CMK (cell line): ENCODE measurements at regions not wholly inside any gene's neighbourhood (a gene's known extent, or its start where the extent isn't known, plus 50 kb on each side); places are given as distances from the start of the nearest gene placed in this dataset.

Experiments
- DNase-seq: peaks from one replicate; pipeline ENCODE4 v3.0.0-alpha.2; 2010; ENCODE audit warnings: low read depth

DNA sequence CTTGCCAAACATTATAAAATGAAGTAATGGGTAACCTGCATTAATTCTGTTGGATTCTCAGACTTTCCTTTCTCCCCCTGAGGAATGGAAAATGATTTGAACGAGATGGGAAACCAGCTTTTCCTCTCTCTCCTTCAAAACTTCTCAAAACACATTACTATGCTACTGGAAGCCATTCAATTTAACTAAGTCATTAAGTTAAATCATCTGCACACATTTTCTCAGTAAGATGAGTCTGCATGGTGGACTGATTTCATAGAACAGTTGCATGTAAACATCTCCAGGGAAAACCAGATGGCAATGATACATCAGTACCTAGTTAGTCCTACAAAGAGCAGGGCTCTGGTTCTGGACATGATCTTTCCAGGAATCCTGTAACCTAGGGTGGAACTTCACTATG lies 59.9 kb downstream of the BMP4 start:
- DNase-seq = no peak

DNA sequence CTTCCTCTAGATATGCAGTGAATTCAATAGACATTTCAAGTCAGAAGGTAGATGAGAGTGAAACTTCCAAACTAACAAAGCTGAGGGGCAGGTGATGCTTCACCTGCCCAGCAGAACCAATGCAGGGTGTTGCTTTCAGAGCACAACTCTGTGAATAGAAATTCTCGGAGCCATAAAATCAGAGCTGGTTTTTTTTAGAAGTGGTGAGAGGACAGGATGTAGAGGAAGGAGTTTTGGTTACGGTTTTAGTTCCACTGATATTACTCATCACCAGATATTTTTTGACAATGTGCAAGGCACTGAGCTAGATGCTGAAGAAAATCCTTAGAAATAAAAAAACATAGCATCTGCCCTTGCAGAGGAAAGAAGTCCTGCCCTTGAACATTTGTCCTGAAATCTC lies 62.2 kb downstream of the BMP4 start:
- no peak for DNase-seq

DNA sequence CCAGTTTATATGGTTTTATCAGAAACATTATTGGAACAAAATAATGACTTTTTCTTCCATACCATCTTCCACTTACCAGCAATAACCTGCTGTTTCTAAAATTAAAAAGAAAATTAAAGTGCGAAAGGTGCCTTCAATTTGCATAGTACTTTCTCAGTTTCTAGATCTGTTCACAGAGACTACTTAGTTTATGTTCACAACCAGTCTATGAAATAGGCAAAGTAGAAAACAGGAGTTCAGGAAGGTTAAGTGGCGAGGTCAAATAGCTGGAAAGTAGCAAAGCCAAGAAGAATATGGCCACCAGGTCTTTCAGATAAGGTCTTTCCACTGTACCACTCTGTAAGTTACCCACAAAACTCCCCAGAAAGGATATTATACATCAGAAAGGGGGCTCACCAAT lies 63.3 kb downstream of the BMP4 start:
- DNase-seq = no peak

DNA sequence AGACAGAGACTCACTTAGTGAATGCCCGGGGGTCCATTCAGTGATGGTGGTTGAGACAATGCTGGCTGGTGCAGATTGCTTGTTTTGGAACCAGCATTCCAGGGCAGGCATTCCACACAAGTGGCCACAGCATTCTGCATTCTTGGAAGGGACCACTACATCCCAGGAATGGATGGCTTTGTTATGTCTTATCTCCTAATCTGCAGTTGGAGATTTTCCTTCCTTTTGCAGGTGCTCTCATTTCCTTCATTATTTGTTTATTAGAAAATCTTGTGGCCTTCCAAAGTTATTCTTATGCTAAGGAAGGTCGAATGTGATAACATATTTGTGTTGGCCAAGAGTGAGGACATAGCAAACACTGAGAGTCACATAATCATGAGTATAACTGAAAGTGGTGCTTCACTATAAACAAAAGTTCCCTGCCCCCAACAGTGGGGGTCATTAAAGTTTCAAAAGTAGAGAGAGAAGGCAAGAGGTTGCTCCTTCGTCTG lies 66.0 kb downstream of the BMP4 start:
- no peak for DNase-seq

DNA sequence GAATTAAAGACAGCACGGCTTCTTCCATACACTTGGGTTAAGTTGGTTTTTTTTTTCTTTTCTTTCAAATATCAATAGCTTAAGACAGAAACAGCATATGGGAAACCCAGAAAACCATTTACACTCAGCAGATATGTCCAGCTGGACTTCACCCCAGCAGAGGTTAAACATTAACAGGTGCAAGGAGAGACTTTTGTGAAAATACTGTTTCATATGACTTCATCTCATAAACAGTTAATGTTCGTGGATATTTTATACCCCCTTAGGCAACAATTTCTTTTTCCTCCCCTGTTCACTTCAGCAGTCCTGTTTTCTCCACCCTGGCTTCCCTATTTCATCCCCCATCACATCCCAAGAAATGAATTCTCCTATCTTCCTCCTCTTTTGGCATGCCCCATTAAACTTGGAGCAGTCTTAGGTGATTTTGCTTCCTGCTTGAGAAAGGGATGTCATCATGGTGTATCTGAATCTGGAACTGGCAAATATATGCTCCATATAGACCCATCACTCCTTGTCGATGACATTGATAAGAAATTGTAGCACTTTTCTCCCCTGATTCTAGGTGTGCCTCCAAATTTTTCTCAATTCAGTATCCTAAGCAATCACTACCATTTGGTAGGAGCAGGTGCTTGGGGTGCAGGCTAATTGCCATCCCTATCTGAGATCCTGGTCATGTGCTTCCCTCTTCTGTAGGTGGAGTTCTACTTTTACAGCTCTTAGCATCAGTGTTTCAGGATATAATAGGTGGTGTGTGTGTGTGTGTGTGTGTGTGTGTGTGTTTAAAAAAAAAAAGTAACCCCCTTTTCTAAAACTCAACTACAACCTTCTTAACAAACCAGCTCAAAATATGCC lies 67.9 kb downstream of the BMP4 start:
- DNase-seq = no peak

DNA sequence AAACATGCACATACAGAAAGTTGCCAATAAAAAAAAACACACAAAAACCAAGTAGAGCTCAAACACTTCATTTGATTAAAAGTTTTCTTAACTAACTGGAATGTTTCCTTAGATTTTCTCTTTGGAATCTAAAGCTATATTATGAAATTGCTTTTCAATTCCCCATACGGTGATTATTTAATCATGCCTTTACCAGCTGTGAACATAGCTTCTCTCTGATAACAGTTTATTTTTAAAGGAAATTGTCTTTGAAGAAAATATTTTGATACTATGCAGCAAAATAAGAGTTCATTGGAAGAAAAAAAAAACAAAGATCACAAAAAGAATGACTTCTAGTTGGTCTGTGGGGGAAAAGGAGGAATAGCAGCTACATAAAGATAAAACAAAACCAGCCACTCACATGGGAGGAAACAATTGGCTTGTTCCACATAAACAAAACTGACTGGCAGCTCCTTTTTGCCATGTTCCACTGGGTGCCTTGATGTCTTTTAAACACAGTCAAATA lies 71.4 kb downstream of the BMP4 start:
- DNase-seq = no peak

DNA sequence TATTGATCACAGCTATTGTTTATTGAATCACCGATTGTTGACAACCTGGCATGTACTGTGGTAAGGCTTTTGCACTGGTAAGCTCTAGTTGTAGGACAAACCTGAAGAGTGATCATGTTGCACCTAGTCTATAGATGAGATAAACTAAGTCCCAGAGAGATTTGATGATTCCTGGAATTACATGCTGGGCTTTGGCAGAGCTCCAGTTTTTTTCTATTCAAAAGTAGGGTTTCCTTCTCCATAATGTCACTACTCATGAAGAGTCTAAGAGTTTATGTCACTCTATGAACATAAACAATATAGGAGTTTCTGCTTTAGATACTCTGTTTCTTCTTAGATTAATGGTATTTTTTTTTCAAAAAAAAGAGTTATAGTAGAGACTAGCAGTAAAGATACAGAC lies 72.0 kb downstream of the BMP4 start:
- DNase-seq = no peak

DNA sequence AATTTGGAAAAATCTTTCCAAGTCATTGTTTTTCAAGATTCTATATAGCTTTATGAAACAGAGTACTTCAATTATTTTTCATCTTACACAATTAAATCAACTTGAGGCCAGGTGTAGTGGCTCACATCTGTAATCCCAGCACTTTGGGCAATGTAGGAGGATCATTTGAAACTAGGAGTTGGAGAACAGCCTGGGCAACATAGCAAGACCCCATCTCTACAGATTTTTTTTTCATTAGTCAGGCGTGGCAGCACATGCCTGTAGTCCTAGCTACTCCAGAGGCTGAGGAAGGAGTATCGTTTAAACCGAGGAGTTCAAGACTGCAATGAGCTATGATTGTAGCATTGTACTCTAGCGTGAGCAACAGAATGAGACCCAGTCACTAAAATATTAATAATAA lies 72.9 kb downstream of the BMP4 start:
- no peak for DNase-seq

DNA sequence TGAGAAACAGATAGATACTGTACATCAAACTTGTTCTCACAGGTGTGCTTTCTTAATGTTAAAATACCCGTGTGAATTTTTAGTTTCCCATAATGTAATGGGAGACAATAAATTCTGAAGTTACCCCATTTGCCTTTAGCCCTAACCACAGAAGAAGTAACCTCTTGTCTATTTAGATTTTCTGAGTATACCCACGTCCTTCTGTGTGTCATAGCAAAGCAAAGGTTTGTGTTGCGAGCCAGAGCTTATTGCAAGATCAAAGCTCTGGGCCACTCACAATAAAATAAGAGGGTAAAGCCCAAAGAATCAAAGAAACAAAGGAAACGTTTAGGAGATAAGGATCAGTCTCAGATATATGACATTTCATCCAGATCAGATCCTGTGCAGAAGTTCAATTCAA lies 73.9 kb downstream of the BMP4 start:
- DNase-seq = no peak

DNA sequence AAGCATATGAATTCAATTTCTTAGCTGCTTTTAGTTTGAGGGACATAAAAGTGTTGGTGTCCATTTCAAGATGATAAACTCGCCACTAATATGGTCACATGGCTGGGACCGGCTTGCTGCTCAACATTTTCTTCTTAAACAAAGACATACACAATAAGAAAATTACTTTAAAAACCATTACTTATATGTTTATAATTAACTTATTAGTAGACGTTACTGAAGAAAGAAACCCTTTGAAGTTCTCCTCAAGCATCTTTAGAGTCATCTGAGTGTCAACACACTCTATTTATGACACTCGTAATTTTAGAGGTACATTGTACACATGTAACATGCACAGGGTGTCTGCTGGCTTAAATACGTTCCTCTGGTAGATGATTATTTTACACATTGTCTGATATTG lies 74.7 kb downstream of the BMP4 start:
- no peak for DNase-seq

DNA sequence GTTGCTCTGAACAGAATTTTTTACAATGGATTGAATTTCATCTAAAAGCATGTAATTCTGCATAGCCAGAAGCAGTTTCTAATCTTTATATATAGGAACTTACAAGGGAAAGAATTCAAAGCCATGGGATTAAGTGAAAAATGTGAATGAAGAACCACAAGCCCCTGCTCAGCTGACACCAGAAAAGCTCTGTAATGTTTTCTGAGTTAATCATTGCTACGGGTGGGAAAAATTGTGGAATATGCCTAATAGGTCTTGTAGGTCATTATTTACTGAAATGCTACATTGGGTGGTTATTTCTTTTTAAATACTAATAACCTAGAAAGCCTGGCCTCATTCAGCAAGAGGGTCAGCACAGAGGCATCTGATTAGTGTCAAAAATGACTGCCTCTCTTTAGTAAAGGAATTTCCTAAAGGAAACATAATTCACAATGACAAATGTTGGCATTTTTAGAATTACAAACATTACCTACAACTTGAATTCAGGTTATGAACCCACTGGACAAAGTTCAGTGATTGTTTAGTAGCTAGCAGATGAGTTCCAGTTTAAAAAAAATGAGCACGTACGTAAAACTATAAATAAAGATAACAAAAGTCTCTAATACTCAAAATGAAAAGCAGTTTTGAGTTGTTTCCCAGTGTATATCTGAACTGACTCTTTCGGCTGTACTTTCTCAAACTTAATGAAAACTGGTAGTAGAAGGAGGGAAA lies 75.3 kb downstream of the BMP4 start:
- DNase-seq = no peak

DNA sequence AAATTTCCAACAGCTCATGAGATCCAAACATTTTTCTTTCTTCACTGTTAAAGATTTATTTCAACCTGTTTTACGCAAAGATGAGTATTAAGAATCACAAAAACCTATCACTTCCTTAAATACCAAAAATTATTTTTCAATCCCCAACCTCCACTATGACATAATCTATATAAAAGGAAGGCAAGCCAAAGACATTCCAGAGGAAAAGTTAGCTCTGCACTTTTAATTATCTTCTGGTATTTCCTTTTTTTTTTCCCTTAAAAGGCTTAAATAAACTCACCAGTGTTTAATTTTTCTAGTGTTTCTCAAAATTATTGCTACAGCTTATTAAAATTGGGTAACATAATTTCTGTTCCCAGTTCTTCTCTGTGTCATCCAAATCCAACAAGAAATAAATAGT lies 75.9 kb downstream of the BMP4 start:
- no peak for DNase-seq

DNA sequence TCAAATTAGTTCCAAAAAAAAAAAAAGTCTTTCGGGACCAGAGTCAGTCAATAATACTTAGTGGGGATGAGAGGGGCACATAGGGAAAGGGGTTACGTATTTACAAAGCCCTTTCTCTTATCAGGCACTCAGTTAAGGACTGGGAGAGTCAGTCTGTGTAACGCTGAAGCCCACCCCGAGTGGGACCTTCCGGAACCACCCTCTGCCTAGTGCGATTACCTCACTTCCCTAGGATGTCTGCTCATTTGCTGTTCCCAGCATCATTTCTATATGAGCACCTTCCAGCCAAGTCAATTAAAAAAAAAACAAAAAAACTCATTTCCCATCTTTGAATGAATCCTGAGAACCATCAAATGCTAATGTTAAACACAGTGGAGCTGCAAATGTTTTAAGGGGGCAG lies 76.9 kb downstream of the BMP4 start:
- DNase-seq = no peak

DNA sequence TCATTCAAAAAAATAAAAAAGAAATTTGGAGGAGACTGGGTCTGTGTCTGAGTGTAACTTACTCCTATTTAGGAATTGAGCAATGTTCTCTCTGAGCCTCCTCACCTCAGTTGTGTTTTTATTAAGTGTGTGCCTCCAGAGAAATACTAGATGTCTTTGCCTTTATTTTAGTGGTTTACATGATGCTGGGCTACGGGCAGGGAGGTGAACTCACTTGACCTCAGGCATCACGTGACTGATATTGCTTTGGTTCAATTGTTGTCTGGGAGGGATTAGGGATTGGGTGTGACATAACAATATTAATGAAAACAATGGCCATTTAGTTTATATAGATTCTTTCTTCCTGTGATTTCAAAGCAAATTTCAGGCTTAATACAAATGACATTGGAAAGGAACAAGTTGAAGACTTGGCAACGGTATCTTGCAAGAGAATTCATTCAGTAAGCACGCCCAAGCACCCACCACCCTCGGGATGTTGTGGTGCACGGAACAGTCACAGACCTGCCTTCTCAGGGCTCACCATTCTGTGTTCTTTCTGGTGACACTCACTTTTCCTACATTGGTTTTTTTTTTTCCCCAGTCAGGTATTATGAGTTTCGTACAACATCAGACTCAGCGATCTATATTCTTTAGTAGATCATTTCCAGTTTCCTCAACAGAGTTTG lies 77.5 kb downstream of the BMP4 start:
- no peak for DNase-seq

DNA sequence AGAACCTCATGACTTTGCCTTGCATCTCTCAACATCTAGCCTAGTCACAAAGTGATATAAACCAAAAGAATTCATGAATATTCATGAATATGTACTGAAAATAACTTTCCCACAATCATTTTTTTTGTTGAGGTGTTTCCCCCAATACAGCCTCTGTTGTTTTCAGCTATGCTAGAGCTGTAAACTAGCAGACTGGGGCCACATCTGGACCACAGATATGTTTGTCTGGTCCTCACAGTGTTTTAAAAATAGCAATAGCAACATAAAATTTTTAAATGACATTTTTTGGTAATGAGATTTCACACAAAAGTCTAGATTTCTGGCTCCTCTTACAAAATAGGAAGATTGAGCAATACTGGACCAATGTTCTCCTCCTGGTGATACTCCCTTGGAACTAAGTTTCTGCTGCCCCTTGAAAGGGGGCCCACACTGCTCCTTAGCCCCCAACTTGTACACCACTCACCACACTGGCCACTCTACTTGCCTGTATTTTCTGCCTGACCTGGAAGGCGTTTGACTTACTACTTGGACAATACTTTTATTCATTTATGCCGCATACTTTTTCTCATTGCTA lies 81.2 kb downstream of the BMP4 start:
- no peak for DNase-seq

DNA sequence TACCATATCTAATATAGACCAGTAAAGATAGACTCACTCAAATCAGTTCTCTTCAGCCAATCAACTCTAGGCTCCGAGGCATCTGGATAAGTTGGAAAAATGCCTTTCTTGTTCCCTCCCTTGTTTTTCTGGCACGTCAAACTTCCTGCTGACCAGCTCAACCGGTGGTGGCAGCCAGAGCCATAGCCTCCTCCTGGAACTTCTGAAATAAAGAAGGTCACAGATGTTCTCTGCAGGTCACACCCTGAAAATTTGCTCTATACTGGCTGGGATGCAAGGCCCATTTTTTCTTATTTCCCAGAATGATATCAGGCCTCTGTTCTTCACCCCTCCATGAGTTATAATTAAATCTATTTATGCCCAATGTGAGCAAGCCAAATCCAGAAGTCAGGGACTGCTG lies 81.9 kb downstream of the BMP4 start:
- DNase-seq = no peak

DNA sequence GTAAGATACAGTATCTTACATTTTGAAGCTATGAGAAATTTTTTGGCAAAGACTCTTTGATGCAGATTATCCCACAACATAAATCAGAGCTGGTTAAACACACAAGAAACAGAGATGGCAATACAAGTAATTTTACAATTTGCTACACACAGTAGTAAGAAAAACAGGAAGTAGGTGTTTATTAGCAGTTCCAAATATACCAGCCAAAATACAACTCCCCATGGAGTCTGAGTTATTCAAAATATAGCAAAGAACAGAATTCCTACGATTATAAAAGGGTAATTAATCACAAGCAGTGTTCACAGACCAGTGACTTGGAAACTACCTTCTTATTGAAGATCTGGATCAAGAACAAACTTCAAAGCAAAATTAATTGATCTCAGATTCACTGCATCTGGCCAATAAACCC lies 83.9 kb downstream of the BMP4 start:
- DNase-seq = no peak

DNA sequence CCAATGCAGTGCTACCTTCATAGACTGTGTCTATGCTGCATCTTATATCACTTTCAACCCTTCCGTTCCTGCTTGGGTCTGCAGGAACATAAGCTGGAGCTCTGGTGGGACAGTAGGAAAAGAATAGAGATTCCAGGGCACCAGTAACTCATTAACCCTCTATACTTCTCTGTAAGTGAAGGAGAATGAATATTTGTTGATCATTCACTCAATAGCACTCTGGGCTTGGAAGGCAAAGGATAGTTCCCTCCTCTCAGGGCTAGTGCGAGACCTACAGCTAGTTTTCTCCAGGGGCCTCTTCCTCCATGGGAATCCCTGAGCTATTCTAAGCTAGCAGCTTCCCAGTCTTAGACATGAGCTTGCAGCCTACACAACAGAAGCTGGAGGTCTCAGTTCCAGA lies 84.7 kb downstream of the BMP4 start:
- DNase-seq = no peak

DNA sequence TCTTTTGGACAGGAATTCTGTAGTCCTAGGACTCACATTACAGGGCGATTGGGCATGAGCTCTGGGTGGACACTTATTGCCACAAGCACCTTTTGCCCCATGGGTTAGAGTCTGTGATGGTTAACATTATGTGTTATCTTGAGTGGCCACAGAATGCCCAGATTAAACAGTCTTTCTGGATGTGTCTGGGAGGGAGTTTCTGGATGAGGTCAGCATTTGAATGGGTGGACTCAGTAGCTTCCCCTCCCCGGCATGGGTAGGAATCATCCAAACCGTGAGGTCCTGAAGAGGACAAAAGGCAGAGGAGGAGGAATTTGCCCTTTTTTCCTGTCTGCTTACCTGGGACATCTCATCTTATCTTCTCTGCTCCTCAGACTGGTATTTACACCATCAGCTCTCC lies 85.6 kb downstream of the BMP4 start:
- no peak for DNase-seq

DNA sequence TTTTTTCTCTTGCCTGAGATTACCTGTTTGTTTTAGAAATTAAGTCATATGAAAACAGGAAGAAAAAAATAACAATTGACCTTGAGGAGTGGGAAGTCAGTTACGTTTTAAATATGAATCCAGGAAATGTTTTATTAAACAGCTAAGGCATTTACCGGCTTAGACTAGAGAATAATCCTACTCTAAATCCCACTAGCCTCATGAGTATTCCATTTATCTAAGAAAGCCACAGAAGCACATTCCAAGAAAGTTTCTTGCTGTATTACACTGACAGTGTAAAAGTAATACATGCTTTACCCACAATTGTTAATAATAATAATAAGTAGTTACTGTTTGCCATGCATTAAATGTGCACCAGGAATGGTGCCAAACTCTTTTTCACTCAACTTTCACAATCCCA lies 90.9 kb downstream of the BMP4 start:
- DNase-seq = no peak

DNA sequence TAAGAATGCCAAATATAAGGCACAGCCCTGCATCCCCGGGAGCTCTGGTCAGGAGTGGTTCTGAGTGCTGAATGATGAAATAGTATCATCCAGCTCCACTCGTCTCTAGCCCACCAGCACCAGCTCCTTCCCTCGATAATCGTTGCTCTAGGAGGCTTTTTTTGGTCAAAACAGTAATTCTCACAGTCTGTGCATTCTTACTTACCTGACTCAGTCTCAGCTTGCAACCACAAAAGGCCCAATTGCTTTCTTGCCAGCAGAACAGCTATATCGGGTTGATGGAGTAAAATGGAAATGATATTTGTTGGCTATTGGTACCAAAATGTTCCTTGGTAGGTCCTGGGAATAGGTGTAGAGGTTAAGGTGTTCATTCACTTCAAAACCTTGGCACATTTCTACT lies 94.8 kb downstream of the BMP4 start:
- no peak for DNase-seq

DNA sequence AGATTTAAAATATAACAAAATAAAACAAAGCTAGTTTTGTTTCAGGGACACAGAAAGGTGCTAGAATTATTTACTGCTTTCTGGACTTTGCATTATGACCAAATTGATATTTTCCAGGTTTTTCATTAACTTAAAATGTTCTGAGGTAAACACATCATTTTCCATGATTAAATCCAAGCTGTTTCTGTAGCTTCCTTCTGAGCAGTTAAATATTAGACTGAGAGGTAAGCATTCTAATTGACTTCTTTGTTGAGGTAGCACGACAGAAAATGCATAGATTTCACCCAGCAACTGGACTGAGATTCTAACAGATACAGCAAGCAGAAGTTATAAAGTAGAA lies 98.3 kb downstream of the BMP4 start:
- no peak for DNase-seq
